ENCODE measurements at regions not wholly inside any gene's neighbourhood (a gene's known extent, or its start where the extent isn't known, plus 50 kb on each side); places are given as distances from the start of the nearest gene placed in this dataset.

DNA sequence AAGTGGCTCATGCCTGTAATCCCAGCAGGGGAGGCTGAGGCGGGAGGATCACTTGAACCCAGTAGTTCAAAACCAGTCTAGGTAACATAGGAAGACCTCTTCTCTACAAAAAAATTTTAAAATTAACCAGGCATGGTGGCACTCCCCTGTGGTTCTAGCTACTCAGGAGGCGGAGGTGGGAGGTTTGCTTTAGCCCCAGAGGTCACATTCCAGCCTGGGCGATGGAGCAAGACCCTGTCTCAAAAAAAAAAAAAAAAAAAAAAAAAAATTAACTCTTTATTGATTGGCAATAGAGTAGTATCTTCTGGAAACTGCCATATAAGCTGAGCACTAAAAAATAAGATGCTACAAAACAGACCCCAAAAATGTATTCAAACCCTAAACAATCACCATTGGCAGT, 69.5 kb downstream of the LLPH start:
- DNase-seq (ENCODE audit: low read depth) = no peak
- no peak overlapping the region for H3K4me3 ChIP-seq (ENCODE audit: control insufficient read depth, low read depth, low read length)
- TF ChIP-seq, protein P1, sequence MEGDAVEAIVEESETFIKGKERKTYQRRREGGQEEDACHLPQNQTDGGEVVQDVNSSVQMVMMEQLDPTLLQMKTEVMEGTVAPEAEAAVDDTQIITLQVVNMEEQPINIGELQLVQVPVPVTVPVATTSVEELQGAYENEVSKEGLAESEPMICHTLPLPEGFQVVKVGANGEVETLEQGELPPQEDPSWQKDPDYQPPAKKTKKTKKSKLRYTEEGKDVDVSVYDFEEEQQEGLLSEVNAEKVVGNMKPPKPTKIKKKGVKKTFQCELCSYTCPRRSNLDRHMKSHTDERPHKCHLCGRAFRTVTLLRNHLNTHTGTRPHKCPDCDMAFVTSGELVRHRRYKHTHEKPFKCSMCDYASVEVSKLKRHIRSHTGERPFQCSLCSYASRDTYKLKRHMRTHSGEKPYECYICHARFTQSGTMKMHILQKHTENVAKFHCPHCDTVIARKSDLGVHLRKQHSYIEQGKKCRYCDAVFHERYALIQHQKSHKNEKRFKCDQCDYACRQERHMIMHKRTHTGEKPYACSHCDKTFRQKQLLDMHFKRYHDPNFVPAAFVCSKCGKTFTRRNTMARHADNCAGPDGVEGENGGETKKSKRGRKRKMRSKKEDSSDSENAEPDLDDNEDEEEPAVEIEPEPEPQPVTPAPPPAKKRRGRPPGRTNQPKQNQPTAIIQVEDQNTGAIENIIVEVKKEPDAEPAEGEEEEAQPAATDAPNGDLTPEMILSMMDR (conservative IDR thresholded peaks at IDR 0.05; ENCODE audit: control insufficient read depth, insufficient read depth, low read depth, low read length) = no peak

DNA sequence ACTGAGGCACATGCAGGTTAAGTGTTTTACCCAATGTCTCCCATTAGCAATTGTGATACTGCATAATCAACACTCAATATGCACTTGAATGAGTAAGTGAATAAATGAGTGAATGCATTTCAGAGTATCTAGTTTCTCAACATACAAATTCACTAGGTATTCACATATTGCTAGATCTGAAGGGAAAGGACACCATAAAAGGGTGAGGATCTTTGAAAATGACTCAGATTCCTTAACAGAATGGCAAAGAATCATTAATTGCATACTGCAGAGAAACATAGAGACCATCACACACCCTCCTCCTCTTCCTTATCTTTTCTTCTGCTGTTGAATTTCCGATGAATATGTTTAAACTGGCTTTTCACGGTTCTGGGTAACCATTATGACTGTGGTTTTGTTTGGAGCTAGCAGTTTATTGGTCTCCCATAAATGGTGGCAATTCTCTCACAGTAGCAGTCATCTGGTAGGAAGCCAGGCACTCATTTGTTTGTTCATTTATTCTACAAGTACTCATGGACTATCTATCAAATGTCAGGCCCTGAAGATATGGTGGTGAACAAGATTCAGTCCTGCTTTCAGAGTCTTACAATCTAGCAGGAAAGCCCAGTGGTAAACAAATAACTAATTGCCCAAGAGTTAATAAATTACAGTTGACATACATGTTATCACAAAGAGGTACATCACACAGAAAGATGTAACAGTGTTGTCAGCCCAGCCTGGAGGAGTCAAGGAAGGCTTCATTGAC, 70.2 kb downstream of the LLPH start:
- H3K4me3 ChIP-seq (ENCODE audit: control insufficient read depth, low read depth, low read length) = no peak overlapping the region
- TF ChIP-seq, protein P1 (conservative IDR thresholded peaks at IDR 0.05; ENCODE audit: control insufficient read depth, insufficient read depth, low read depth, low read length) = no peak
- no peak for DNase-seq (ENCODE audit: low read depth)

DNA sequence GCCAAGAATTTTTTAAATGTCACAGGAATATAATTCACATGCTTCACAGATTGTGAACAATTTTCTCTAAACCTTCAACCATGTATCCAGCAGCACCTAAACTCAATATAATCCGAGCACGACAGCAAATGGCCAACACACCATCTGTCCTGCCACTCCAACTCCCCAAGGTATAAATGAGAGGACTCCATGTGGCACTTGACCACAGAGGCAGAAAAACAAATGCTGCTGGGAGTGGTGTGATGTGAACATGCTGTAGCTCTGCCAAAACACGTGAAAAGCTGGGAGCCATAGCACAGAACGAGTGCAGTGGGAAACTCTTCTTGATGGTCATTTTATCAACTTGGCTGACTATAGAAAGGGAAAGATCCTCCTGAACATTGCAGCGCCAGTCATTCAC, 70.9 kb downstream of the LLPH start:
- DNase-seq (ENCODE audit: low read depth) = no peak
- no peak overlapping the region for H3K4me3 ChIP-seq (ENCODE audit: control insufficient read depth, low read depth, low read length)
- TF ChIP-seq, protein P1 (conservative IDR thresholded peaks at IDR 0.05; ENCODE audit: control insufficient read depth, insufficient read depth, low read depth, low read length) = no peak

GRCh38 chr12:66058554-66058953, 72.0 kb downstream of the LLPH start:
- H3K4me3 ChIP-seq (ENCODE audit: control insufficient read depth, low read depth, low read length) = no peak overlapping the region
- TF ChIP-seq, protein P1 (conservative IDR thresholded peaks at IDR 0.05; ENCODE audit: control insufficient read depth, insufficient read depth, low read depth, low read length) = no peak
- DNase-seq (ENCODE audit: low read depth) = no peak

GRCh38 chr12:66055837-66056319, 74.7 kb downstream of the LLPH start:
- no peak overlapping the region for H3K4me3 ChIP-seq (ENCODE audit: control insufficient read depth, low read depth, low read length)
- TF ChIP-seq, protein P1 (conservative IDR thresholded peaks at IDR 0.05; ENCODE audit: control insufficient read depth, insufficient read depth, low read depth, low read length) = no peak
- peak; percentile 29 for DNase-seq (ENCODE audit: low read depth)

GRCh38 chr12:66052988-66053615, 77.4 kb downstream of the LLPH start:
- TF ChIP-seq, protein P1 (conservative IDR thresholded peaks at IDR 0.05; ENCODE audit: control insufficient read depth, insufficient read depth, low read depth, low read length) = no peak
- DNase-seq (ENCODE audit: low read depth) = no peak
- H3K4me3 ChIP-seq (ENCODE audit: control insufficient read depth, low read depth, low read length) = no peak overlapping the region
